GM12873 (cell line): ENCODE measurements at regions not wholly inside any gene's neighbourhood (a gene's known extent, or its start where the extent isn't known, plus 50 kb on each side); places are given as distances from the start of the nearest gene placed in this dataset.

Experiments
- TF ChIP-seq, protein P1 (sequence below): IDR thresholded peaks from 2 replicates; pipeline ENCODE4 v1.5.1; 2012; ENCODE audit warnings: low read depth, mild to moderate bottlenecking, moderate library complexity, low read length, control low read depth; ENCODE audit not compliant: insufficient read depth; ENCODE audit errors: missing control alignments

DNA sequence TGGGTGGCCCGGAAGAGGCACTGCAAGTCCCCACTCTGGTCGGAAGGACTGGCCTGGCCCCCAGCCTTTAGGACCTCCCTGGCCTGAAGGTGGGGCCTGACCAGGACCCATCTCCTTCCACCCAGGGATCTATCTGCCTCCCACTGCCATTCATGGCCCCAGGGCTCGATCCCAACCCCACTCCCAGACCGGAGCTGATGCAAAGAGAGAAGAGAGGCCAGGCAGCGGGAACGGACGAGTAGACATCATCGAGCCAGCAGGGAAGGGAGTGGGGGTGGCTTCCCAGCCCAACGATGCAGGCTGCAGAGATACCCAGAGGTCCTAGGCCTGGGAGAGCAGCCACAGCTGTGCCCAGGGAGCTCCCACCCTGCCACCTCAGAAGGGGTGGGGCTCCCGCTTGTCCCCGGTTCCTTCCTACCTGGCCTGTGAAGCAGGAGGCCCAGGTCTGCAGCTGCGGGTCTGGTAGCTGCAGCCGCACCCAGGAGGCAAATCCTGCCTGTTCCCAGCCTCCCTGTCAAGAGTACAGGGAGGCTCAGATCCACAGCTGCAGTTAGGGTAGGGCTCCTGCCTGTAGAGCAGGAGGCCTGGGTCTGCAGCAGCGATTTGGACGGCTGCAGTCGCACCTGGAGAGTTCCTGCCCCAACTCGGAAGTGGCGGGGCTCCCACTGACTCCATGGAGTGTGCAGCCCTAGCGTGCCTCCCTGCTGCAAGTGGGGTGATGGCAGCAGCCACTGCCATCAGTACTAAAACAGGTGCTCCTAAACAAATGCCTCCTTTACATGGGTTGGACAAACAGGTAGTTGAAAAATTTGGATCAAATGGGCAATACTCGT lies 1151.0 kb upstream of the PHF14 start:
- TF ChIP-seq, protein P1, sequence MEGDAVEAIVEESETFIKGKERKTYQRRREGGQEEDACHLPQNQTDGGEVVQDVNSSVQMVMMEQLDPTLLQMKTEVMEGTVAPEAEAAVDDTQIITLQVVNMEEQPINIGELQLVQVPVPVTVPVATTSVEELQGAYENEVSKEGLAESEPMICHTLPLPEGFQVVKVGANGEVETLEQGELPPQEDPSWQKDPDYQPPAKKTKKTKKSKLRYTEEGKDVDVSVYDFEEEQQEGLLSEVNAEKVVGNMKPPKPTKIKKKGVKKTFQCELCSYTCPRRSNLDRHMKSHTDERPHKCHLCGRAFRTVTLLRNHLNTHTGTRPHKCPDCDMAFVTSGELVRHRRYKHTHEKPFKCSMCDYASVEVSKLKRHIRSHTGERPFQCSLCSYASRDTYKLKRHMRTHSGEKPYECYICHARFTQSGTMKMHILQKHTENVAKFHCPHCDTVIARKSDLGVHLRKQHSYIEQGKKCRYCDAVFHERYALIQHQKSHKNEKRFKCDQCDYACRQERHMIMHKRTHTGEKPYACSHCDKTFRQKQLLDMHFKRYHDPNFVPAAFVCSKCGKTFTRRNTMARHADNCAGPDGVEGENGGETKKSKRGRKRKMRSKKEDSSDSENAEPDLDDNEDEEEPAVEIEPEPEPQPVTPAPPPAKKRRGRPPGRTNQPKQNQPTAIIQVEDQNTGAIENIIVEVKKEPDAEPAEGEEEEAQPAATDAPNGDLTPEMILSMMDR: no peak

DNA sequence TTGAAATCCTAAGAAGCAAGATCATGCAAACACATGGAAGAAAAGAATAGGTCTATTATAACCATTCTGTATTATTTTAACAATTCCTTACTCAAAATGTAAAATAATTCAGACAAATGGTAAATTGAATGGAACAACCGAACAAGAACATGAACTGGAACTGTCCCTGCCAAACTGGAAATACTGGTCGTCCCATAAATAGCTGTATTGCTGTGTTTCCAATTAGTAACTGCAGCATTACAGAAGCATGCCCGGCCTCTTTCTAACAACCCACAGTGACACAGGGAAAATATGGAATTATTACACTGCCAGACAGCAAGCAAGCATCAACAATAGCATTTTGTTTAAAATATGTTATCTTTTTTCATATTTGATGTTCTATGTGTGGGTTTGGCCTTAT lies 1138.5 kb upstream of the PHF14 start:
- TF ChIP-seq, protein P1: no peak

DNA sequence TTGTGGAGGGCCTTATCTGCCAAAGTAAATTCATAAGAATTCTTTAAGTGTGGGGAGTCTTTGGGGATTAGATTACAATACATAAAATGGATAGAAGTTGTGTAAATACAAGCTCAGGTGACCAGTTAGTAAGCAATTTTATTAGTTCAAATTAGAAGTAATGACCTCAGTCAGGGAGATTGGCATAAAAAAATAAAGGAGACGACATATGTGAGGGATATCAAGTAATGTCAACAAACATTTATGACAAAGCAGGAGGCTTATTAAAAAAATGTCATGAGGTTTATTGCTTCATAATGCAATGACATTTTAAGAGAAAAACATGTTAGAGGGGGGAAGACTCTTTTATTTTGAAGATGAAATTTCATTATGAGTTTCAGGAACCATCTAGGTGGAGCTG lies 1137.0 kb upstream of the PHF14 start:
- TF ChIP-seq, protein P1: no peak

DNA sequence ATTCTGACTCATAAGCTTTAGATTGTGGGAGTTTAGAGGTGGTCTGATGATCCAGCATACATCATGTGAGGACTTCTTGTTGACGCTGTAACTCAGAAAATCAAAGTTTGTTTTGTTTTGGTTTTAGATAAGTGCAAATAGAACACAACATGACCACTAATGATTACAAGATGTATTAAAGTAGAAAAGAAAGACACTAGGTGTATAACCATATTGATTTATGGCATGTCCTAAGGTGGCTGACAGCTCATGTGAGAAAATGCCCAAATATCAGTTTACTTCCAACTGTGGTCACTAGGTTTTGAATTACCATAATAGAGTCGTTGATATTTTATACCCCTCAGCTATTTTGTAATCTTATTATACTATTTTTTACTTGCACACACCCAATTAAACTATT lies 1131.4 kb upstream of the PHF14 start:
- TF ChIP-seq, protein P1: no peak

DNA sequence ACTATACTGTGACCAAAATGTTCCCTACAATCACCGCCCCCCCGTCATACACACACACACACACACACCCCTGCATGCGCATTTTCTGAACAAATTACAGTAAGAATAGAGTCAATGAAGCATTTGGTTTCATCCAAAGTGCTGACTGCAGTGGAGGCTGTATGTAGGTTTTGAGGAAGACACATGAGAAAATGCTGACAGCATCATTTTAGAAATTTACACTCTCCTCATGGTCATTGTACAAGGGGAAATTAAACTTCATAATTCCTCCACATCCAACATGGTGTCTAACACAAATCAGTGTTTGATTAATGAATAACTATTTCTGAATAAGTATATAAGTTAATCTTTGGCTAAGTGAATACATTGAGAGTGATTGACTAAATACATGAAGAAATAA lies 1126.8 kb upstream of the PHF14 start:
- TF ChIP-seq, protein P1: no peak

DNA sequence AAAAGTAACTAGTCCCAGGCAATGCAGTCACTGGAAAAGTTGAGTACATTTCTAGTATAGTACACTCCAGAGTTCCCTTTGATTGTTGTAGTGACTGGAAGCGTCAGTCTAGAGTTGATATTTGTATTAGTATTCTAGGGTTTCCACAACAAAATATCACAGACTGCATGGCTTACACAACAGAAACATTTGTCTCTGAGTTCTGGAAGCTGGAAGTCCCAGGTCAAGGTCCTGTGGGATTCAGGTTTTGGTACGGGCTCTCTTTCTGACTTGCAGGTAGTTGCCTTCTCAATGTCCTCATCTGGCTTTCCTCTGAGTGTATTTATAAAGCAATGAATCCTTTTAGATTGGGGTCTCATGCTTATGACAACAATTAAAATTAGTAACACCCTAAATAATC lies 1119.1 kb upstream of the PHF14 start:
- TF ChIP-seq, protein P1: no peak

DNA sequence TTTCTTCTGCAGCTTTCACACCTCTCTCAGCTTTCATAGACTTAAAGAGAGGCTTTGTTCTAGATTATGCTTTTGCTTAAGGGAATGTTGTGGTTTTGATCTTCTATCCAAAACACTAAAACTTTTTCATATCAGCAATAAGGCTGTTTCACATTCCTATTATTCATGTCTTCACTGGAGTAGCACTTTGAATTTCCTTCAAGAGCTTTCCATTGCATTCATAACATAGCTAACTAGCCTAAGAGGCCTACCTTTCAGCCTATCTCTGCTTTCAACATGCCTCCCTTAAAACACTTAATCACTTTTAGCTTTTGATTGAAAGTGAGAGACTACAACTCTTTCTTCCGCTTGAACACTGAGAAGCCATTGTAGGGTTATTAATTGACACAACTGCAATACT lies 1117.0 kb upstream of the PHF14 start:
- TF ChIP-seq, protein P1: no peak
